Limb (tissue), 2 donors: ENCODE measurements at regions not wholly inside any gene's neighbourhood (a gene's known extent, or its start where the extent isn't known, plus 50 kb on each side); places are given as distances from the start of the nearest gene placed in this dataset.

Source experiments
- DNase-seq, 2 donors: peaks; one replicate each; pipeline ENCODE4 v3.0.0-alpha.2; 2016; ENCODE audit errors: extremely low spot score in 2 of 2

DNA sequence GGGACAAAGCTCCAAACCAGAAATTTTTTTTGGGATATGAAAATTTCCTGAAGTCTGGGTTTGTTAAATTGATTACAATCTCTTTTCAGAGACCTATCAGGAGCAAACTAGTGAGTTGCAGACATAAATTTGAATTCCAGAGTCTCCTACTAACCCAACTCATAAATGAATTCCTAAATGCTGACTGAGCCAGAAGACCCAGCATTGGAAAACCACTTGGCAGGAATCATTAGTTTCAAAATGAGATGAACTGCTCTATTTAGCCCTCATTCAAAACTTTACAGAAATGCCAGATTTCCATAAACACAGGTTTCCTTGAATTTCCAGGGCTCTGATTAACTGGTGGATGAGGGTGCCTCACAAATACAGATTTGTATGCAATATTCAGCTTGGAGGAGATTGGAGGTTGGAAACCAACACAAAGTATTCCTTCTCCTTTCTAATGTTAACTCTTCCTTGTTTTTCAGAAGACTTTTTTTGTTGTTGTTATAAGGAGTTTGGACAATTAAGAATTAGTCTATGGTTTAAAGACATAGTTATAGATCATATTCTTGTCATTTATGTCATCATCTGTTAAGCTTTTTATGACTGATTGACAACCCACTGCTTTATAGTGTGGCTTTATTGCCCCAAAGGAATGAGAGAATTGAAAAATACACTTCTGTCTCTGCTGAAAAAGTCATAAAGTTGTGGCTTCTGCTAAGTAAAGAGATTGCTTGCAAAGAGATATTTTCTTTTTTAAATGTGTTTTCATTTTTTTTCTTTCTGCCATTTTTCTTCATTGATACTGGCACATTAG lies 222.8 kb downstream of the HLX start:
- peak in 1 of 2 donors; percentile 65 for DNase-seq

DNA sequence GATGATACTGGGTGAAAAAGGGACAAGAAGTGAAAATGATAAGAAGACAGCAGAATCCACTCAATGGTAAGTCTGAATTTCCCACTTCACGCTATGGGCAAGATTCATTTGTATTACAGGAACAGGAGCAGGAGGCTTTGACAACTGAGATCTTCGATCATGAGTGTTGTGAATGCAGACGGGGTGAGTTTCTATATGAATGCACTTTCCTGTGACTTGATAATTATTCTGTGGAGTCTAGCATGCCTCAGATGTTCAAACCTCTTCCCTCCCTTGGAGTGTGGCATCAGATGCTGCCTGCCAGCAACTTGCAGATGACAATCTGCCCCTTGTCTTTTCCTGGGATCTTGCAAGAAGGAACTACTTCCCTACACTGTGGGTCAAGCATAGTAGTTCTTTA lies 225.4 kb downstream of the HLX start:
- no peak for DNase-seq

DNA sequence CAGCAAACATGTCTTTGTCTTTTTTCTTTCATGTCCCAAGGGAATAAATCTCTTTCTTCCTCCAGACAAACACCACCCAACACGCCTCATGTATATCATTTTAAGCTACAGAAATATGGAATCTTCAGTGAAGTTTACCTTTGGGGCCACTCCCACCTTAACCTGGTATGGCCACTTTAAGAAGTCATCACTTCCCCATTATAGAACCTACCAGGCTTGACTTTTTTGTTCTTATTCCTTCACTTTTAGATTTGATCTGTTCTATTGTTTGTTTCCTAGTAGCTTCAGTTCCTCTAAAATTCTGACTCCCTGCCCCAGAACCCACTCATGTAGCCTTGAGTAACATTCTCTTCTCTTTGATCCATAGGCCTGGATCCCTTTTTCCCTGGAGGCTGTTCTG lies 226.3 kb downstream of the HLX start:
- no peak for DNase-seq

DNA sequence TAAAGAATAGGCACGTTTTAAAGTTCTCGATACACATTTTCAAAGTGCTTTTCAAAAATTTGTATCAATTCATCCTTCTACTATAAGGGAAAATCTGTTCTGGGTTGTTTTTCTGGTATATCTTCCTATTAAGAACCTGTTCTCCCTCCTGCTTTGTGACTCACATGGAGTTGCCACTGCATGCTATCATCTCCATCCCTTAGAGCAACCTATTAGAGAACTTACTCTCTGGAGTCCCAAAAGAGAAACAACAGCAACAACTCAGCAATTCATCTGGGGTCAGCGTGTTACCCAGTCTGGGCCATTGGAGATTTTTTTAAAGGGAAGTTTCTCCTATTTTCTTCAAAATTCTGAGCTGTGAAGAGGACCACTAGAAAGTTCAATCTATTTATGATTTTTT lies 227.4 kb downstream of the HLX start:
- DNase-seq = no peak

GRCh38 chr1:221109930-221110329 lies 230.7 kb downstream of the HLX start:
- DNase-seq = no peak

DNA sequence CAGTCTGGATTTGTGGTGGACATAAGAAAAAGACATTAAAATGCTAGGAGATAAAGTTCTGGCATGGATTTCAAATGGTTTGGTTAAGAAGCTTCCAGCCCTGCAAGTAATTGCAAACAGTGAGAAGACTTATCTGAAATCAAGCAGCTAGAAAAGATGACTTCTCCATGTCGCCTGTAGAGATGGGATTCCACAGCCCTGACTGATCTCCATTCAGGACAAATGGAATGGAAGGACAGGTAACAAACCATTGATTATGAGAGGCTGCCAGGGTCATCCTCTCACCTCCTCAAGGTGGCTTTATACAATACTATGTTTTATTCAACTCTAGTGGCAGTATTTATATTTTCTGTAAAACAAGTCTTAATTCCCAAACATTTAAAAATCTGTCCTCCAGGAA lies 237.9 kb downstream of the HLX start:
- DNase-seq = no peak

GRCh38 chr1:221117548-221117951 lies 238.3 kb downstream of the HLX start:
- no peak for DNase-seq

GRCh38 chr1:221118176-221118937 lies 239.1 kb downstream of the HLX start:
- DNase-seq = no peak

- no peak for DNase-seq
Observed at GRCh38 chr1:221118938-221119320, 239.7 kb downstream of the HLX start.

GRCh38 chr1:221122501-221122900 lies 243.3 kb downstream of the HLX start:
- DNase-seq = no peak

- DNase-seq = no peak
Observed at GRCh38 chr1:221125976-221126375, 246.7 kb downstream of the HLX start.

DNA sequence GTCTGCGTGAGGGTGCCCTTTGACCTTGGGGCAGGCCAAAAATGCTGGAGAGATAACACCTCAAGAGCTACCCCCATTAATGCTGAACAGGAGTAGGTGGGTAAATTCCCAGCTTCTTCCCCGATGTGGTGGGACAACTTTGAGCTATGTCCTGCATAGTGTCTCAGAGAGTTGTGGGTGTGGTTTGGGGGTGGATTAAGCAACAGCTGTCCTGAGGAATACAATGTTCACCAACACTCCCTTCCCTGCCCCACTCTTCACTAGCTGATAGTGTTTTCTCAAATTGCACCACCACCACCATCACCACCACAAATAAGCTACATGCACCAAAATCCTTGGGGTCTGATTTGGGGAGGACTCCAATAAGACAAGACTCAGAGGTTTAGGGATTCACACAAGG lies 258.4 kb downstream of the HLX start:
- no peak for DNase-seq

GRCh38 chr1:221138516-221138915 lies 259.3 kb downstream of the HLX start:
- no peak for DNase-seq

DNA sequence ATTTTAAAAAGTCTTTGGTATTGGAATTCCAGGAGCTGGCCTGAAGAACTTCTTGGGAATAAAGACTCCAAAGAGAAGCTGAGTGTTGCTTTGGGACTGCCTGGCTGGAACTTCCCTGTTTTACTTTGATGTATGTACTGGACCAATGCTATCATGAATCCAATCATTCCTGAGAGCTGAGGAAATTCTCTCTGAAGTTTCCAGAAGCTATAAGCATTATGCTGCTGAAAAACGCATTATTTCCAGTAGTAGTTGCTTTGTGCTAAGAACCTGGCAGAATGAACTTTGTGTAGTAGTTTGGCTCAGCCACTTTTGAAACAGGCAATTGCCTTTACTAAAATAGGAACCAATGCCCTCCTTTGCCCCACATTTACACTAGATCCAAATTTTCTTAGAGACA lies 260.7 kb downstream of the HLX start:
- DNase-seq = no peak

- no peak for DNase-seq
Observed at GRCh38 chr1:221141096-221141495, 261.9 kb downstream of the HLX start.

- no peak for DNase-seq
Observed at GRCh38 chr1:221141606-221142285, 262.5 kb downstream of the HLX start.

DNA sequence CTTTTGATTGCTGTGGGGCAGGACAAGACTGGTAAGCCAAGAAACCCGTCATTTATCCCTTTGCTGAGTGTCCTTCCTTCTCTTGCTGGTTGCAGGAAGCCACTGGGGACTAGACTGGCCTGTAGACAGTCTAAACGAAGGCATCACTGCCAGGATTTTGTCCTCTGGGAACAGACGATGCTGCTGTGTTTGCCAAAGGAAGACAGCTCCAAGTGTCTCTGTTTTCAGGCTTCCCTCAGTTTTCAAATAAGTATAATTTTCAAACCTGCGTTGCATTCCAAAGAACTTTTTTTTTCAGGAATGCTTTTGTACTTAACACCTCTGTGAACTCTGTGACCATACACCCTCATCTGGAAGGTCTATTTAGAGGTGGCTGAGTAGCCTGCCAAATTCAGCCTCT lies 269.4 kb downstream of the HLX start:
- DNase-seq = no peak

- no peak for DNase-seq
Observed at GRCh38 chr1:221149111-221149510, 269.9 kb downstream of the HLX start.

DNA sequence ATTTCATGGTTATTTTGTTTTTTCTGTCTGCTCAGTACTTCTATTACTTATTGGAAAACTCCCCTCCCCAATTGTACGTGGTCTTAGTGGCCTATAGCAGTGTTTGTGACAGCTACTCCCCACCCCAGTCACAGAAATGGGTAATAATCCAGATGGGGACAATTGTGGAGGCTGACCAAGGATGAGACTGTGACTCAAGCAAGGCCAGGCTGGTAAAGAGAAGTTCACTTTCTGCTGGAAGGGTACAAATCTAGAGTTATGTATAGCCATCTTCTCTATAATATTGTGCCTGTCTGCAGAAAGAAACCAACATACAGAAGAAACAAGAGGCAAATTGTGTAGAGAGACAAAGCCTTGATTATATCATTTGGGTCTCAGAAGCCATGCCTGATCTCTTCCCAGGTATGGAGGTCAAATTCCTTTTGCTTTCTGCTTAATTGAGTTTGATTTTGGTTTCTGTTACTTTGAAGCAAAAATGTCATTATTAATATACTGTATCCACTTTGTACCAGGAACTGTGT lies 270.4 kb downstream of the HLX start:
- DNase-seq = no peak

- DNase-seq = no peak
Observed at GRCh38 chr1:221150996-221151395, 271.8 kb downstream of the HLX start.

DNA sequence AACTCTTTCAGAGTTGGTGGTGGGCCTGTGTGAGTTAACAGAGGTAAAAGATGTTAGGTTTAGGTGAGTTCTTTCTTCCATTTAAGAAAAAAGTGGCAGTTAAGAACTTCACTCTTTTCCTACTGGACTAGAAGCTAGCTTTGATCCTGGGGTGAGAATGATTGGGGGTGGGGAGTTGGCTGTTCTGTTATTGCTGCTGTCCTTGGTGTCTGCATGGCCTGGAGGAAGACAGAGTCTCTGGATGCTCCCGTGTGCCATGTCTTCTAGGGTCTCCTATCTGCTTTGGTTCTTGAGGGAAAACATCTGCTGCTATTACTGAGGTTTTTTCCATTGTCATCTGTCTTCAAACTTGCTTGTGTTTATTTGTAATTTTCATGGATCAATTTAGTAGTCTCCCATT lies 275.7 kb downstream of the HLX start:
- no peak for DNase-seq
